Liver (tissue), 8 donors: ENCODE measurements at regions not wholly inside any gene's neighbourhood (a gene's known extent, or its start where the extent isn't known, plus 50 kb on each side); places are given as distances from the start of the nearest gene placed in this dataset.

Experiments
- DNase-seq: peaks from one replicate; pipeline ENCODE4 v3.0.0-alpha.2; 2017; ENCODE audit warnings: low spot score
- H3K27ac ChIP-seq, 2 donors: one replicate each; pipeline ENCODE4 v1.7.0; 2013; ENCODE audit warnings: inconsistent platforms in 2 of 2, low read length in 2 of 2, control low read depth in 1 of 2, low read depth in 1 of 2, mild to moderate bottlenecking in 1 of 2
- H3K27me3 ChIP-seq, 4 donors: one replicate each; pipeline versions ENCODE4 v1.6.1 to v1.7.0; 2013; ENCODE audit warnings: low read length in 3 of 4, inconsistent platforms in 1 of 4, mild to moderate bottlenecking in 1 of 4, moderate library complexity in 1 of 4; ENCODE audit not compliant: control insufficient read depth in 4 of 4, insufficient read depth in 4 of 4
- H3K36me3 ChIP-seq, 4 donors: one replicate each; pipeline versions ENCODE4 v1.6.1 to v1.7.0; 2013; ENCODE audit warnings: low read length in 3 of 4, mild to moderate bottlenecking in 3 of 4, low read depth in 1 of 4, moderate library complexity in 1 of 4; ENCODE audit not compliant: control insufficient read depth in 4 of 4, insufficient read depth in 3 of 4
- H3K4me1 ChIP-seq, 4 donors: one replicate each; pipeline versions ENCODE4 v1.6.1 to v1.7.0; 2013; ENCODE audit warnings: low read length in 3 of 4, mild to moderate bottlenecking in 3 of 4, moderate library complexity in 1 of 4; ENCODE audit not compliant: control insufficient read depth in 4 of 4, insufficient read depth in 4 of 4
- H3K4me3 ChIP-seq, 3 donors: one replicate each; pipeline versions ENCODE4 v1.6.1 to v1.7.0; 2013; ENCODE audit warnings: low read length in 3 of 3, control low read depth in 1 of 3, low read depth in 1 of 3, mild to moderate bottlenecking in 1 of 3
- H3K9ac ChIP-seq, 2 donors: one replicate each; pipeline ENCODE4 v1.7.0; 2013; ENCODE audit warnings: low read length in 2 of 2, mild to moderate bottlenecking in 2 of 2, moderate library complexity in 2 of 2, control low read depth in 1 of 2, low read depth in 1 of 2
- H3K9me3 ChIP-seq, 4 donors: one replicate each; pipeline versions ENCODE4 v1.6.1 to v1.7.0; 2013; ENCODE audit warnings: low read length in 3 of 4; ENCODE audit not compliant: control insufficient read depth in 4 of 4
- CTCF ChIP-seq: fragments of 150-350 bp; IDR thresholded peaks from 2 replicates; pipeline ENCODE4 v1.5.1; 2017; ENCODE audit warnings: improper control_type of control experiment, low read depth, low read length; ENCODE audit not compliant: missing input control
- EGR1 ChIP-seq, 2 donors: IDR thresholded peaks; 2 replicates each; pipeline ENCODE4 v1.6.1; 2016 to 2018; ENCODE audit warnings: antibody characterized with exemption in 2 of 2, low read depth in 2 of 2
- FOXA1 ChIP-seq: IDR thresholded peaks from 2 replicates; pipeline ENCODE4 v1.6.1; 2016; ENCODE audit warnings: antibody characterized with exemption
- FOXA2 ChIP-seq: IDR thresholded peaks from 2 replicates; pipeline ENCODE4 v1.6.1; 2016; ENCODE audit warnings: antibody characterized with exemption
- GABPA ChIP-seq, 2 donors: IDR thresholded peaks in 1 of 2; conservative IDR thresholded peaks in 1 of 2; 2 replicates each; pipeline ENCODE4 v1.6.1; 2016; ENCODE audit warnings: antibody characterized with exemption in 2 of 2, mild to moderate bottlenecking in 1 of 2, moderate library complexity in 1 of 2
- HNF4A ChIP-seq, 2 donors: conservative IDR thresholded peaks; 2 replicates each; pipeline ENCODE4 v1.6.1; 2016; ENCODE audit warnings: antibody characterized with exemption in 2 of 2, mild to moderate bottlenecking in 2 of 2
- HNF4G ChIP-seq: IDR thresholded peaks from 2 replicates; pipeline ENCODE4 v1.6.1; 2016; ENCODE audit warnings: antibody characterized with exemption
- JUND ChIP-seq, 2 donors: IDR thresholded peaks; 2 replicates each; pipeline ENCODE4 v1.6.1; 2016; ENCODE audit warnings: antibody characterized with exemption in 2 of 2
- MAX ChIP-seq: IDR thresholded peaks from 2 replicates; pipeline ENCODE4 v1.6.1; 2016; ENCODE audit warnings: antibody characterized with exemption
- RAD21 ChIP-seq, 2 donors: IDR thresholded peaks; 2 replicates each; pipeline ENCODE4 v1.6.1; 2016; ENCODE audit warnings: antibody characterized with exemption in 2 of 2, mild to moderate bottlenecking in 2 of 2
- REST ChIP-seq: IDR thresholded peaks from 2 replicates; pipeline ENCODE4 v1.6.1; 2016; ENCODE audit warnings: antibody characterized with exemption, mild to moderate bottlenecking
- RXRA ChIP-seq, 2 donors: IDR thresholded peaks; 2 replicates each; pipeline ENCODE4 v1.6.1; 2017 to 2018; ENCODE audit warnings: antibody characterized with exemption in 2 of 2, mild to moderate bottlenecking in 1 of 2
- SP1 ChIP-seq: IDR thresholded peaks from 2 replicates; pipeline ENCODE4 v1.6.1; 2018; ENCODE audit warnings: antibody characterized with exemption, mild to moderate bottlenecking
- TAF1 ChIP-seq: conservative IDR thresholded peaks from 2 replicates; pipeline ENCODE4 v1.6.1; 2016; ENCODE audit warnings: antibody characterized with exemption, mild to moderate bottlenecking
- YY1 ChIP-seq: IDR thresholded peaks from 2 replicates; pipeline ENCODE4 v1.6.1; 2016; ENCODE audit warnings: antibody characterized with exemption, mild to moderate bottlenecking
- WGBS: extraction: QIAGEN DNeasy Blood & Tissue Kit; methylation state at CpG from one replicate; pipeline ENCODE4 v1.1.7; 2013; 5-methylcytosine and 5-hydroxymethylcytosine counted together
- TF ChIP-seq, protein P1 (sequence below): IDR thresholded peaks from 2 replicates; pipeline ENCODE4 v1.6.1; 2016; ENCODE audit warnings: antibody characterized with exemption
- TF ChIP-seq, protein P2 (sequence below): IDR thresholded peaks from 2 replicates; pipeline ENCODE4 v1.6.1; 2016; ENCODE audit warnings: antibody characterized with exemption
- donor health status: healthy.
- donor health status: healthy.
- donor health status: healthy.
- donor health status: healthy.
- donor health status: healthy.

GRCh38 chr3:71984843-71985613, 200.1 kb upstream of the PROK2 start:
- H3K4me3 ChIP-seq: no peak overlapping the region
- TF ChIP-seq RAD21 (IDR thresholded peaks at IDR 0.05) (no peak), HNF4G (no peak), GABPA (IDR thresholded peaks at IDR 0.05 in 1 of 2, conservative IDR thresholded peaks at IDR 0.05 in 1 of 2) (no peak), CTCF (no peak), HNF4A (conservative IDR thresholded peaks at IDR 0.05) (no peak), YY1 (no peak), EGR1 (IDR thresholded peaks at IDR 0.05; ENCODE audit: low read depth in 2 of 2) (no peak), FOXA1 (no peak), FOXA2 (no peak), JUND (IDR thresholded peaks at IDR 0.05) (no peak), RXRA (IDR thresholded peaks at IDR 0.05) (no peak), MAX (no peak), SP1 (no peak)
- TF ChIP-seq, protein P1, sequence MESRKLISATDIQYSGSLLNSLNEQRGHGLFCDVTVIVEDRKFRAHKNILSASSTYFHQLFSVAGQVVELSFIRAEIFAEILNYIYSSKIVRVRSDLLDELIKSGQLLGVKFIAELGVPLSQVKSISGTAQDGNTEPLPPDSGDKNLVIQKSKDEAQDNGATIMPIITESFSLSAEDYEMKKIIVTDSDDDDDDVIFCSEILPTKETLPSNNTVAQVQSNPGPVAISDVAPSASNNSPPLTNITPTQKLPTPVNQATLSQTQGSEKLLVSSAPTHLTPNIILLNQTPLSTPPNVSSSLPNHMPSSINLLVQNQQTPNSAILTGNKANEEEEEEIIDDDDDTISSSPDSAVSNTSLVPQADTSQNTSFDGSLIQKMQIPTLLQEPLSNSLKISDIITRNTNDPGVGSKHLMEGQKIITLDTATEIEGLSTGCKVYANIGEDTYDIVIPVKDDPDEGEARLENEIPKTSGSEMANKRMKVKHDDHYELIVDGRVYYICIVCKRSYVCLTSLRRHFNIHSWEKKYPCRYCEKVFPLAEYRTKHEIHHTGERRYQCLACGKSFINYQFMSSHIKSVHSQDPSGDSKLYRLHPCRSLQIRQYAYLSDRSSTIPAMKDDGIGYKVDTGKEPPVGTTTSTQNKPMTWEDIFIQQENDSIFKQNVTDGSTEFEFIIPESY: no peak
- TF ChIP-seq, protein P2, sequence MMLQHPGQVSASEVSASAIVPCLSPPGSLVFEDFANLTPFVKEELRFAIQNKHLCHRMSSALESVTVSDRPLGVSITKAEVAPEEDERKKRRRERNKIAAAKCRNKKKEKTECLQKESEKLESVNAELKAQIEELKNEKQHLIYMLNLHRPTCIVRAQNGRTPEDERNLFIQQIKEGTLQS: no peak
- 78% methylated on average over 9 of the region's 9 CpGs for WGBS
- DNase-seq: no peak
- H3K4me1 ChIP-seq: no peaks in the 10 kb centered on the region
- H3K9ac ChIP-seq: no peak overlapping the region
- no peaks in the 10 kb centered on the region for H3K9me3 ChIP-seq
- H3K36me3 ChIP-seq: no peaks in the 10 kb centered on the region
- H3K27me3 ChIP-seq: no peaks in the 10 kb centered on the region
- H3K27ac ChIP-seq: no peak overlapping the region

DNA sequence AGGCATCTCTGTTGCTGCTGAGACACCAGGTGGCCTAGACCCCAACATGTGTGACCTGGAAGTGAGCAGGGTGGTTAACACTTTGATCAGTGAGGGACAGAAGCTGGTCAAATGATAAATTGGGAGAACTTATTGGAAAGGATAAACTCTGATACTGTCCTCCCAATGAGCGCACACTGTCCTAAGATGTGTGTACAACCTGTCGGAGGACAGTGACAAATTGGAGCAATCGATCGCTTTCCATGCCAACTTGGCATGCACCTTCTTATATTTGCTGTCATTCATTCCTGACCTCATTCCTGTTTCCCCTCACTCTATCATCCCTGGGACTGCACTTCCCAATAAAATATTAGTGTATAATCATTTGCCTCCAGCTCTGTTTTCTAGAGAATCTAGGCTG, 198.7 kb upstream of the PROK2 start:
- no peak overlapping the region for H3K27ac ChIP-seq
- H3K36me3 ChIP-seq: no peaks in the 10 kb centered on the region
- H3K4me1 ChIP-seq: no peaks in the 10 kb centered on the region
- no peak overlapping the region for H3K4me3 ChIP-seq
- no peaks in the 10 kb centered on the region for H3K27me3 ChIP-seq
- no peaks in the 10 kb centered on the region for H3K9me3 ChIP-seq
- WGBS: 50% methylated on average over 4 of the region's 4 CpGs
- no peak overlapping the region for H3K9ac ChIP-seq
- no peak for DNase-seq
- TF ChIP-seq TAF1: no peak
- TF ChIP-seq REST: no peak
- no peak for TF ChIP-seq HNF4A (conservative IDR thresholded peaks at IDR 0.05)
- TF ChIP-seq, protein P1: no peak
- TF ChIP-seq RXRA (IDR thresholded peaks at IDR 0.05): no peak
- TF ChIP-seq, protein P2: no peak
- no peak for TF ChIP-seq FOXA2
- TF ChIP-seq YY1: no peak
- TF ChIP-seq JUND (IDR thresholded peaks at IDR 0.05): no peak
- no peak for TF ChIP-seq CTCF
- no peak for TF ChIP-seq GABPA (IDR thresholded peaks at IDR 0.05 in 1 of 2, conservative IDR thresholded peaks at IDR 0.05 in 1 of 2)
- TF ChIP-seq RAD21 (IDR thresholded peaks at IDR 0.05): no peak
- TF ChIP-seq MAX: no peak
- TF ChIP-seq EGR1 (IDR thresholded peaks at IDR 0.05; ENCODE audit: low read depth in 2 of 2): no peak
